ENCODE measurements at regions not wholly inside any gene's neighbourhood (a gene's known extent, or its start where the extent isn't known, plus 50 kb on each side); places are given as distances from the start of the nearest gene placed in this dataset.

DNA sequence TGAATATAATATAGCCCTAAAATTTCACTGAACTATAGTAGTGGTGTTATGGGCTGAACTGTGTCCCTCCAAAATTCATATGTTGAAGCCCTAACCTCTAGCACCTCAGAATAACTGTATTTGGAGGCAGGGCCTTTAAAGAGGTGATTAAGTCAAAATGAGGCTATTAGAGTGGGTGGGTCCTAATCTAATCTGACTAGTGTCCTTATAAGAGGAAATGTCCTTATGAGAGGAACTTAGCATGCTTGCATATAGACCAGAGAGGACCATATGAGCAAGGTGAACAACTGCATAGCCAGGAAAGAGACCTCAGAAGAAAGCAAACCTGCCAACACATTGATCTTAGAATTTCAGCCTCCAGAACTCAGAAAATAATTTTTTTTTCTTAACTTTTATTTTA is 238.4 kb downstream of the ZEB2 start:
- DNase-seq (ENCODE audit: low read depth) = no peak

DNA sequence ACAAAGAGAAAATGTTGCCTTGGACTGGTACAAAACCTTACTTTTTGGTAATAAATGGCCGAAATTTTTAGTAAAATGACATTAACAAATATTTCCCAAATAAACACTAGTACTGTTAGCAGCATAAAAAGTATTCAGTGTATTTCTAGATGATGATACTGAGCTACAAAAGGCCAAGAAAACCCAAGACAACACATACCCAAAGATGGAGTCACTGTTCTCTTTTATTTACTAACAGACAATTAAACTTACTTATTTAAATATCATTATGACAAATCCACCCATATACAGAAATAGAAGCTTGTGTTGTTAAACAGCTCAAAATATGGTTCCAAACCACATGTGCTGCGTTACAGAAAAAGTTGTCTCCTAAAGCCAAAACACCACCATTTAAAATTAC is 239.9 kb downstream of the ZEB2 start:
- no peak for DNase-seq (ENCODE audit: low read depth)

DNA sequence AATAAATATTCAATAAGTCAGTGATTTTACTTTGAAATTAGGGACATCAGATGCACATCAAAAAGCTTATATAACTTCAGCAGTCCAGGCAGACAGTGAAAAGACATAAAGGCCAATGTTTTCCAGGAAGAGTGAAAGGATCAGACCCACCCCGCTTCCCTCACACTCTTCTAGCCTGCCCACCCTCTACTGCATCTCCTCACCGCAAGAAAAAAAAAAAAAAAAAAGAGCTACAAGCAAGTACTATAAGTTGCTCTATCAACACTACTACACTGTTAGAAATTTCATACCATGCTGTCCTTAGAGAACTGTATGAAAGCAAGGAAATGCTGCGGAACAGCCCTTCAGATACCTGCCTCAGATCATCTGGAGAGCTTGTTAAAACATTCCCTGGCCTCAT is 240.8 kb downstream of the ZEB2 start:
- DNase-seq (ENCODE audit: low read depth) = no peak

DNA sequence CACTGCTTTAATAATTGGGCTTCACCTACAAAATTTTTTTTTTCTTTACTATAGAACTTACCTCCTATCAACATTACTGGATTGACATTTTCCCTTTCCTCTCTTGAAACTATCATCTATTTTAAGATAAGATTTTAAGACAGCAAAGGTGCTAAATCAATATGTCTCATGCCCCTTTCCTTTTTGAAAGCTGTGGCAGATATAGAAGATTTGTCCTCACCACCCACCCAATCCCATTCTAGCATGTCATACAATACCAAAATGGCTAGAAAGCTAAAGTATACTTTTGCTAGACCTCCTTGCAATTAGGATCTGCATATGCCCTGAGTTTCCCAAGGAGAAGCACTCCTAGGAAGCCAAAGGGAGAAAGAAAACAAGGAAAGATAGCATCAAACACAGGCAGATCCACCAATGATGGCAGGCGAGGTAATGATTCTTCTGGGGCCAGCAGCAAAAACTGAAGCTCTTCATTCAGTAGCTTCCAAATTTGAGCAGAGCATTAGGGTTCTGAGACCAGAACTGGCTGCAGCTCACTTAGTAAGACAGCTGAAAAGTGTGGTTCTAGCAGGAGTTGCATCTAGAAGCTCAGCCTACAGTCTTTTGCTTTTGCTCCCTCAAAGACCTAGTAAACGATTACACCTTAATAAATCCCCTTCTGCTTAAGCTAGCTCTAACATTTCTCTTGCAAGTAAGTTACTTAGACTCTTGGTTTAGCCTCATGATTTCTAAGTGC is 242.1 kb downstream of the ZEB2 start:
- DNase-seq (ENCODE audit: low read depth) = no peak

DNA sequence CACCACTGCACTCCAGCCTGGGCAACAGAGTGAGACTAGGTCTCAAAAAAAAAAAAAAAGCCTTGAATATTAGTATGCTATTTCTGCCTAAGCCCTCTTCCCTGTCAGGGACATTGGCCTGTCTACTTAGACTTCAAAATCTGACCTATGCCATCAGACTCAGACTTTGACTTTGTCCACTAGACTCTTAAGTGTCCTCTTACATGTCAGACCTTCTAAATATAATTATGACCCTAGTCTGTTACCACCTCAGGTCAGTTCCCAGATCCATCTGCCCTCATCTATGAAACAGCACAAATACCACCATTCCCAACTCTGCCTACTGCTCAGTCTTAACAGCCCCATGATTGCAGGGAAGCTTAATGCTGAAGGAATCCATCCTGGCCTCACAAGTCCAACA is 244.6 kb downstream of the ZEB2 start:
- no peak for DNase-seq (ENCODE audit: low read depth)

DNA sequence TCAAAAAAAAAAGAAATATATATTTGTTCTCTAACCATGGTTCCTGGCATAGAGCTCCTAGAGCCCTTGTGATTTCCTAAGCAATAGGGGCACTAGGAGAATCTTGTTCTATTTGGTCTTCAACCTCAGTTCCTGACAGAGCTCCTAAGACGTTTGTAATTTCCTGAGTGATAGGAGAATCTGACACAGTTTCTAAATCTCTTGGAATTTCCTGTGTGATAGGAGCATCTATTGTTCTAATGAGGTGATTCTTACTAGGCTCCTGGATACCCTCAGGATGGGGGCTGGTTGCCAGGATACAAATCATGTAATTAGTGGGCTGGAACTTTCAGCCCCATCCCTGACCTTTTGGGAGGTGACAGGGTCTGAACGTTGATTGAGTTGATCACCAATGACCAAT is 245.8 kb downstream of the ZEB2 start:
- peak; percentile 35 for DNase-seq (ENCODE audit: low read depth)

DNA sequence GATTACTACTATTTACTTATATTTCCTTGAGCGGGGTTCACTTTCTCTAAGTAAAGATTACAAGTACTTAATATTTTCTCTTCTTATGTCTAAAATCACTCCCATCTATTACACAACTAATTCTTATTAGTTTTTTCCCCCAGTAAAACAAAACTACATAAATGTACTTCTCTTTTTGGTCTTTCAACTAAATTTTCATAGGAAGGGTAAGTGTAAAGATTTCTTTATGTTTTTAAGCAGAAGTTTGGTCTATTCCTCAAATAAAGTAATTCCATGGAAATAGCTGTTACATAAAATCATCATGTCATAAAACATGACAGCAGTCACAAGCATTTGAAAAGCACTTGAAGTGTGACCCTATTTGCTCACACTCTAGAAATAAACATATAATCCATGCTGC is 249.0 kb downstream of the ZEB2 start:
- no peak for DNase-seq (ENCODE audit: low read depth)

DNA sequence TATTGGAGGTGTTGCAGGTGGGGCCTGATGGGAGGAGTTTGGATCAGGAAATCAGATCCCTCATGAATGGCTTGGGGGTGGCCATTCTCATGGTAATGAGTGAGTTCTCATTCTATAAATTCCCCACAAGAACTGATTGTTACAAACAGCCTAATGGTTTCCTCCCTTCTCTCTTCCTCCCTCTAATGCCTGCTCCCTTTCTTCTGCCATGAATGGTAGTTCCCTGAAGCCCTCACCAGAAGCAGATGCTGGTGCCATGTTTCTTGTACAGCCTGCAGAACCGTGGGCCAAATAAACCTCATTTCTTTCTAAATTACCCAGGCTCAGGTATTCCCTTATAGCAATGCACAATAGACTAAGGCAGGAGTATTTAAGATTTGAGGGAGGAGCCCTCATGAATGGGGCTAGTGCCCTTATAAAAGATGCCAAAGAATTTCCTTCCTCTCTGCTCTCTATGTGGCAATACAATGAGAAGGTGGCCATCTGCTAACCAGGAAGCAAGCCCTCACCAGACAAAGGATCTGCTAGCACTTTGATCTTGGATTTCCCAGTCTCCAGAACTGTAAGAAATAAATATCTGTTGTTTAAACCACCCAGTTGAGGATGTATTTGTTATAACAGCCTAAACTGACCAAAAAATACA is 251.8 kb downstream of the ZEB2 start:
- DNase-seq (ENCODE audit: low read depth) = no peak

DNA sequence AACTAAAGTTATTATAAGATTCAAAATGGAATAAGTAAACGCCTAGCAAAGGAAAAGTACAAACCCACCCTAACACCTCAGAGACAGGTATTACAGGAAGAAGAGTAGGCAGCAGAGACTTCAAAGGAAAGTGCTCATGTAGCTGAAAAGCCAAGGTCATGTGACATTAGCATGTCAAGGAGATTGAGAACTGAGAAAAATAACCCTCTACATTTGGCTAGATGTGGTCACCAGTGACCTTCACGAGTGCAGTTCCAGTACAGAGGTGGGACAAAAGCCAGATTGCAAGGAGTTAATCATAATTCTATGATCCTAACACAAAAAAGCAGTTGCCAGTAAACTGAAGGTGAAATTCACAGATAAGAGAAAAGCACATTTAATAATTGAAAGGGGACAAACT is 252.7 kb downstream of the ZEB2 start:
- no peak for DNase-seq (ENCODE audit: low read depth)

DNA sequence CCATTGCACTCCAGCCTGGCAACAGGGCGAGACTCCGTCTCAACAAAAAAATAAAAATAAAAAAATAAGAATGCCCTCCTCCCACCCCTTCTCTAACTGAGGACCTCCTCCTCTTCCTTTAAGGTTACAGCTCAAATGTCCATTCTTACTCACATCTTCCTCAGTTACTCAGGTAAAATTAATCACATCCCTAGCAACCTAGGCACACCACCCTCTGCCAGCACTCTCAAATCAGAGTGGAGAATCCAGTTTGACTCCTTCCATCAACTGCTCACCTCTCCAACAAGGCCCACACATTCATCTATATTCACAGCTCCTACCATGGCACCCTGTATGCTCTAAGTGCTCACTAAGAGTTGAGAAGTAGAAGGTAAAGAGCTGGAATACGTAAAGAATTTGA is 254.3 kb downstream of the ZEB2 start:
- DNase-seq (ENCODE audit: low read depth) = no peak

DNA sequence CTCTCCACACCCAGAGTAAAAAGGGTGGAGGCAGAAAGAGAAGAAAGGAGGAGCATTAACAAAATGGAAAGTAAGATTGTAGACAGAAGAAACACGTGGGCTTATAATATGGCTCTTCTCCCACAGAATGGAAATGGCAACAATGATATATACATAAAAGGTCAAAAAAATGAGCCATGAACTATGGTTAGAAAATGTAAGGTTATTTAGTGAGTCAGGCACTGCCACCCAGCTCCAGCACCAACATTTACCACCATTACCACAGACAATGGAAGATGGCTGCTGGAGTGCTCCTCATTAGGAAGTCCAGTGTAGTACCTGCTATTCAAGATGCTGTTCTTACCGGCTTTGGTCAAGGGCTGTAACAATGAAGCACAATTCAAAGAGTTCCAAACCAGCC is 258.0 kb downstream of the ZEB2 start:
- DNase-seq (ENCODE audit: low read depth) = peak; percentile 11

DNA sequence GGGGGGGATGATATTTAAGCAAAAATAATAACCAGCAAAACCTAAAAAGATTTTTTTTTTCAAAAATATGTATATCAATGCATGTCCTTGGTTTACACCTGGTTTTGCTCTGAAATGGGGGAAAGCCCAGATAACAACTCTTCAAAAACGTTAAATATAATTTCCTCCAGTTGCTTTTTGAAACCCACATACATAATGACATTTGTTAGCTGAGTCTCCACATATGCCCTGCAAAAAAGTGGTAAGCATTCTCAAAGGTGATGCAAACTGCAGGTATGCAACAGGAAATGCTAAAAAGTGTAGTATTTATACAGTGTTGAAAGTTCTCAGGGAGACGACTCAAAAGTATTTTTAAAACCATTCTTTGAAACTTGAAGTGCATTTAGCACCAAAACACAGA is 258.6 kb downstream of the ZEB2 start:
- no peak for DNase-seq (ENCODE audit: low read depth)

DNA sequence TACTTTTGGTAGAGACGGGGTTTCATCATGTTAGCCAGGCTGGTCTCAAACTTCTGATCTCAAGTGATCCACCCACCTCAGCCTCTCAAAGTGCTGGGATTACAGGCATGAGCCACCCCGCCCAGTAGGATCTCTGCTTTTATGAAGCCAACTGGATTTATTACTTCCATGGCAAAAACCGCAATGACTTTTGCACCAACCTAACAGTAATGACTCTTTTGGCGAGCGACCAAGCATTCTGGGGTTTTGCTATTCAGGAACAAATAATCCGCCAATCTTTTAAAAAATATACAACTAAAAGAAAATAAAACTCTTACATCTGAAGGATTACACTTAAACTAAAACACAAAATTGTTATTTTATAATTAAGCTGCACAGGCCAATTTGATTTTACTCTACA is 260.6 kb downstream of the ZEB2 start:
- no peak for DNase-seq (ENCODE audit: low read depth)

DNA sequence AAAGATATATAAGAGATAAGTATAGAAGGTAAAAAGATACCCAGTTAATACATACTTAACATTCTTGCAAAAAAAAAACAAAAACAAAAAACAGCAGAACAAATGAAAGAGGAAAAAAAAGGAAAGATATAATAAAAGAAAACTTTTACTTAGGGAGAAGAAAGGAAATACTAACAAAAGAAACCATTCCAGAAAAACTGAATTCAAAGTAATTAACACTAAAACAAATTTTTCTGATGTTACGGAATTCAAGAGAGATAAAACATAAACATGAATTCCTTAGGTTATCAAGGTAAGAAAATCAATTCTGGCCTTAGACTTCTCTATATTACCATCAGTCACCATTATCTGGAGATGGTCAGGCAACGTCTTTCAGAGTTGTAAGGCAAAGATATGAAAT is 261.8 kb downstream of the ZEB2 start:
- no peak for DNase-seq (ENCODE audit: low read depth)

DNA sequence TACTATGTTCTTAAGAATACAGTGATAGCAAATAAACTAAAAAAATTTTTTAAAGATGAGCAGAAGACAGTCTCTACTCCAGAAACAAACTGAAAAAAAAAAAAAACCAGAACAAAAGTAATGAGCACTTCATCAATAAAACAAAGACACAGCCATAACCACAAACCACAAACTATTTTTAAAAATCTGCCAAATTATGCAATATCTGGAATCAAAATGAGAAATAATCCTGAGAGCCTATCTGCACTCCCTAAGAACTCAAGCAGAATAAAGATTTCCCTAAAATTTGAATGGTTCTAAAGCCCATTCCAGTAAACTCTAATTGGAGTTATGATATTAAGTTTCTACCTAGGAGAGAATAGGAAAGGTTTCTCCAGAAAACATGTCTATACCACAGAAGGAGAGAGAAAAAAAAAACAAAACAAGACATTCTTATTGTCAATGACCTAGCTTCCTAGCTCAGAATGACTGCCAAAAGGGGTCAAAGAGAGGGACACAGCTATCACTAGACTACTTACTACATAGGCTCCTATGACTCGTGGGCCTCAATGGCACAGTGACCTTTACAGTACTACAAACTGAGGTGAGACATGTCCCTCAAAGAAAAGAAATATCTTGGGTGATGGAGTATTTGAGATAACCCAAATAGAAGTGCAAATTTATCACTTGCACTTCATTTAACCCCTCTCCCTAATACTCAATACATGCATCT is 262.8 kb downstream of the ZEB2 start:
- no peak for DNase-seq (ENCODE audit: low read depth)

DNA sequence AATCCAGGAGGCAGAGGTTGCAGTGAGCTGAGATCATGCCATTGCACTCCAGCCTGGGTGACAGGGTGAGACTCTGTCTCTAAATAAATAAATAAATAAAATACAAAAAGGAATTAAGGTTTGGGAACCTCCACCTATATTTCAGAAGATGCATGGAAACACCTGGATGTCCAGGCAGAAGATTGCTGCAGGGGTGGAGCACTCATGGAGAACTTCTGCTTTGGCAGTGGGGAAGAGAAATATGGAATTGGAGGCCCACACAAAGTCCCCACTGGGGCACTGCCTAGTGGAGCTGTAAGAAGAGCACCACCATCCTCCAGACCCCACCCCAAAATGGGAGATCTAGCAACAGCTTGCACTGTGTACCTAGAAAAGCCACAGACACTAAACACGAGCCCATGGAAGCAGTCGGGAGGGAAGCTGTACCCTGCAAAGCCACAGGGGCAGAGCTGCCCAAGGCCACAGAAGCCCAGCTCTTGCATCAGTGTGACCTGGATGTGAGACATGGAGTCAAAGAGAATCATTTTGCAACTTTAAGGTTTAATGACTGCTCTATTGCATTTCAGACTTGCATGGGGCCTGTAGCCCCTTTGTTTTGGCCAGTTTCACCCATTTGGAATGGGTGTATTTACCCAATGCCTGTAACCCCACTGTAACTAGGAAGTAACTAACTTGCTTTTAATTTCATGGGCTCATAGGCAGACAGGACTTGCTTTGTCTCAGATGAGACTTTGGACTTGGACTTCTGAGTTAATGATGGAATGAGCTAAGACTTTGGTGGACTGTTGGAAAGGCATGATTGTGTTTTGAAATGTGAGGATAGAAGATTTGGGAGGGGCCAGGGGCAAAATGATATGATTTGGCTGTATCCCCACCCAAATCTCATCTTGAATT is 265.3 kb downstream of the ZEB2 start:
- no peak for DNase-seq (ENCODE audit: low read depth)

DNA sequence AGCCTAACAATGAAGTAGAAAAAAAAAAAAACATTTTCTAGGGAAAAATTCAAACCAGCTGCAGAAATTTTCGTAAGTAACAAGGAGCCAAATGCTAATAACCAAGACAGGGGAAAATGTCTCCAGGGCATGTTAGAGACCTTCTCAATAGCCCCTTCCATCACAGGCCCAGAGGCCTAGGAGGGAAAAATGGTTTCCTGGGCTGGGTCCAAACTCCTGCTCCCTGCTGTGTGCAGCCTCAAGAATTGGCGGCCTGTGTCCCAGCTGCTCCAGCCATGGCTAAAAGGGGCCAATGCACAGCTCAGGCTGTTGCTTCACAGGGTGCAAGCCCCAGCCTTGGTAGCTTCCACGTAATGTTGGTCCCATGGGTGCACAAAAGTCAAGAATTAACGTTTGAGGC is 266.2 kb downstream of the ZEB2 start:
- no peak for DNase-seq (ENCODE audit: low read depth)

DNA sequence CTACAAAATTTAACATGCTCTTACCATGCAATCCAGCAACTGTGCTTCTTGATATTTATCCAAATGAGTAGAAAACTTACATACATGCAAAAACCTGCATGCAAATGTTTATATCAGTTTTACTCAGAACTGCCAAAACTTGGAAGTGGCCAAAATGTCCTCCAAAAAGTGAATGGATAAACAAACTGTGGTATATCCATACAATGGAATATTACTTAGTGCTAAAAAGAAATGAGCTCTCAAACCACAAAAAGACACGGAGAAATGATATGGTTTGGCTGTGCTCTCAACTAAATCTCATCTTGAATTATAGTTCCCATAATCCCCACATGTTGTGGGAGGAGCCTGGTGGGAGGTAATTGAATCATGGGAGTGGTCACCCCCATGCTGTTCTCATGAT is 267.2 kb downstream of the ZEB2 start:
- no peak for DNase-seq (ENCODE audit: low read depth)

DNA sequence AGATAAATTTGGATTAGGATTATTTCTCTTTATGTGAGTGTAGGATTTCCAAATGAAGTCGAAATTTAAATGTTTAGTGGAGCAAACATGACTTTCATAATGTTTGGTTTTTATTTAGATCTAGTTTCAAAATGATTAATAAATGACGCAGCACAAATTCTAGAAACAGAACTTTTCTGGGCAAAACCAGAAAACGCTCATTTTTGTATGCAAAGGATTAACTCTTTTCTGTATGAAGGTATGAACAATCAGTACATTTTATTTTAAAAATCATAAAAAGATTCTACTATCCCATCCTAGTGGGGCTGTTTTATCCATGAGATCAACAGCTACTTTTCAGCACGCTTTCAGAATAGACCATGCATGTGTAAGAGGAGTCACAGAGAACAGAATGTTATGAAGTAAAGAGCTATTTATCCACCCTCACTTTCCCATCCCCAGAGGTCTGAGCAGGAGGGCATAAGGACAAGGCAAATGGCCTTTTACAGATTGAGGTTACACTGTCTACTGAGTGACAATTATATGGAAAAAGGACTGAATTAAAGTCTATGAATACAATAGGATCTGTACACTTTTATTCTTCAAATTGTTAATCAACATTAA is 270.8 kb downstream of the ZEB2 start:
- no peak for DNase-seq (ENCODE audit: low read depth)

DNA sequence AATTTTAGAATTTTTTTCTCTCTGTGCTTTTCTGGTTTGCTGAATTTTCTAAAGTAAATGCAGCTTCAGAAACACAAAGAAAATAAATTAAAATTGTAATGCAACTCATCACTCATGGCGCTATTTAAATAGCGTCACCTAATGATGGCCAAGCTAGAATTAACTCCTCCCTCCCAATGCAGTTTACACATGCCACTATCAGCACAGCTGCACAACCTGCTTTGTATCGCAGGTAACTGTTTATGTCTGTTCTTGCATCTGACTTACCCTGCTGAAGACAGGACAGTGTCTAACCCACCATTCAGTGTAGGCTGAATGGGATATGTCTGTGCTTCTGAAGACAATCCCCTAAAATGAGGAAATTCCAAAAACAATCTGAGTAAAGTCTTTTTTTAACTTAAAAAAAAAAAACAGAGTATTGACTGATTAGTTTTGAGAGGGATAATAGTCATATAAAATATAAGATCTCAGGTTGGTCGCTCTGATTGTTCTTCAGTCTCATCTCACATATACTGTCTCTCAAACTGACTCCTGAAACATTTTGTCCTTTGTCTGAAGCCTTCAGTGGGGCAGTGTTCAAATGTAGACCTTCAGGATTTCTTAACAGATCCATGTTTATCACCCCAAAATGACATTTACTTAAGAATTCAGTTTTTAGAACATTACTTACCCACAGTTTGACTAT is 271.4 kb downstream of the ZEB2 start:
- no peak for DNase-seq (ENCODE audit: low read depth)

DNA sequence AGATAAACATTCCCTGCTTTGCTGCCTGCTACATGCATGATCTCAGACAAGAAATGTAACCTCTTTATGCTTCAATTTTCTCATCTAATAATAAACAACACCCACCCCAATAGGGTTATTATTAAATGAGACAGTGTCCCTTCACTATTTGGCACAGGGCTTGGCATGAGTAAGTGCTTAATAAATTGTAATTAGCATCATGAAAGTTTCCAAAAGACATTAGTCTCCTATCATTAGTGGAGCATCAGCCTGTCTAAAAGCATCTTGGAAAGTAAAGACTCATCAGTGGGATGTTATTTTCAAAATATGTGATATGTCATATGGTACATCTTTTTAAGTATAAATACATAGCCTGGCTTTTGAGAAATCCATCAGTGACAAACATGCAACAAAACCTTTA is 275.0 kb downstream of the ZEB2 start:
- no peak for DNase-seq (ENCODE audit: low read depth)
